Upper lobe of right lung (tissue), 1 donor: ENCODE measurements at regions not wholly inside any gene's neighbourhood (a gene's known extent, or its start where the extent isn't known, plus 50 kb on each side); places are given as distances from the start of the nearest gene placed in this dataset.

Experiments used
- ATAC-seq: fragments of 200-7000 bp; cut with Tn5 transposase; one replicate; pipeline ENCODE4 v1.9.1; 2020; ENCODE audit warnings: mild to moderate bottlenecking, moderate library complexity
- DNase-seq: peaks from one replicate; pipeline ENCODE4 v3.0.0-alpha.2; 2020
- H3K27ac ChIP-seq: fragments of 200-600 bp; one replicate; pipeline ENCODE4 v1.8.0; 2022
- H3K27me3 ChIP-seq: fragments of 200-600 bp; one replicate; pipeline ENCODE4 v1.8.0; 2022; ENCODE audit warnings: mild to moderate bottlenecking
- H3K36me3 ChIP-seq: fragments of 200-600 bp; one replicate; pipeline ENCODE4 v1.8.0; 2022
- H3K4me1 ChIP-seq: fragments of 200-600 bp; one replicate; pipeline ENCODE4 v1.8.0; 2022
- H3K4me3 ChIP-seq: fragments of 200-600 bp; one replicate; pipeline ENCODE4 v1.8.0; 2022; ENCODE audit warnings: mild to moderate bottlenecking
- H3K9me3 ChIP-seq: fragments of 200-600 bp; one replicate; pipeline ENCODE4 v1.8.0; 2022
- intact Hi-C: fragments of 100-400 bp; cut with DNase I; formaldehyde crosslinking; loops from one replicate; pipeline ENCODE4 v1.11.0; 2022
- TF ChIP-seq, protein P1 (sequence below): fragments of 200-600 bp; IDR thresholded peaks from one replicate; pipeline ENCODE4 v1.8.0; 2022; ENCODE audit warnings: antibody characterized with exemption
- donor health status: DM: no; HTN: yes; CAD: no; lungs with severe emphysema.

DNA sequence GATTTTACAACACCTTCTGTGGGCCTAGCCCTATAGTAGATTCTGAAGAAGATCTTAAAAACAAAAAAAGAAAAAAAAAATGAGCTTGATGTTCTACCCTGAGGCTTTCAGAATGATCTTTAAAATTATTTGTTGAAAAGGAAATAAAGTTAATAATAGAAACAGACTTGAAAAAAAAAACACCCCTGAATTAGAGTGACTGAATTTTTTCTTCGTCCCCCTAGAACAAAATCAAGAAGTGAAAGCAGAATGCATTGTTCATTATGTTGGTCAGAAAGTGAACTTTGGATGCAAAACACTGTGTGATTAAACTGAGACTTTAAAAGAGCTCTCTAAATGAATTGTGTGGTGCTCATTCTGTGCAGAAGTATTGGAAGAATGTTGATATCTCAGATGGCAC, 1384.4 kb upstream of the PIK3C3 start:
- Histone ChIP-seq H3K36me3 (no peaks in the 10 kb centered on the region), H3K4me1 (no peaks in the 10 kb centered on the region), H3K9me3 (no peaks in the 10 kb centered on the region), H3K27ac (no peak overlapping the region), H3K4me3 (no peak overlapping the region), H3K27me3 (no peaks in the 10 kb centered on the region)
- ATAC-seq (no peak), DNase-seq (no peak)
- intact Hi-C loops: no loop called here
- TF ChIP-seq, protein P1, sequence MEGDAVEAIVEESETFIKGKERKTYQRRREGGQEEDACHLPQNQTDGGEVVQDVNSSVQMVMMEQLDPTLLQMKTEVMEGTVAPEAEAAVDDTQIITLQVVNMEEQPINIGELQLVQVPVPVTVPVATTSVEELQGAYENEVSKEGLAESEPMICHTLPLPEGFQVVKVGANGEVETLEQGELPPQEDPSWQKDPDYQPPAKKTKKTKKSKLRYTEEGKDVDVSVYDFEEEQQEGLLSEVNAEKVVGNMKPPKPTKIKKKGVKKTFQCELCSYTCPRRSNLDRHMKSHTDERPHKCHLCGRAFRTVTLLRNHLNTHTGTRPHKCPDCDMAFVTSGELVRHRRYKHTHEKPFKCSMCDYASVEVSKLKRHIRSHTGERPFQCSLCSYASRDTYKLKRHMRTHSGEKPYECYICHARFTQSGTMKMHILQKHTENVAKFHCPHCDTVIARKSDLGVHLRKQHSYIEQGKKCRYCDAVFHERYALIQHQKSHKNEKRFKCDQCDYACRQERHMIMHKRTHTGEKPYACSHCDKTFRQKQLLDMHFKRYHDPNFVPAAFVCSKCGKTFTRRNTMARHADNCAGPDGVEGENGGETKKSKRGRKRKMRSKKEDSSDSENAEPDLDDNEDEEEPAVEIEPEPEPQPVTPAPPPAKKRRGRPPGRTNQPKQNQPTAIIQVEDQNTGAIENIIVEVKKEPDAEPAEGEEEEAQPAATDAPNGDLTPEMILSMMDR: no peak

DNA sequence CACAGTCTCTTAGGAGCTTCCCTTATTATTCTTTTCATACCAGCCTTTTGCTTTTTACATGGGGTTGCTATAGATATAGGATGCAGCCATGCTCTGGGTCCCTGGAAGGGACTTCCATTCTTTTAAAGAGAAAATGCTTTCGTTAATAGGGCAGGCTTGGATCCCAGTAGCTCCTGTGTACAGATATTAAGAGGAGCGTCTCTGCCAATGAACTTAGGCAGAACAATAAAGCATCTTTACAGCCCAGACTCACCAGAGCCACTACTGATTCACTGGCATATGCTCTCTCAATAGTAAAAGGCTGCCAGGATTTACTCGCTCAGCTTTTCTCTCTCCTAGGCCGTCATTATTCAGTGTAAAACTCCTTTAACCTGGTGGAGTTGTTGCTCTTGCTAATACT, 1385.4 kb upstream of the PIK3C3 start:
- Histone ChIP-seq H3K4me1 (no peaks in the 10 kb centered on the region), H3K4me3 (no peak overlapping the region), H3K27me3 (no peaks in the 10 kb centered on the region), H3K36me3 (no peaks in the 10 kb centered on the region), H3K9me3 (no peaks in the 10 kb centered on the region), H3K27ac (no peak overlapping the region)
- ATAC-seq (no peak), DNase-seq (no peak)
- intact Hi-C loops: no loop called here
- TF ChIP-seq, protein P1: no peak

DNA sequence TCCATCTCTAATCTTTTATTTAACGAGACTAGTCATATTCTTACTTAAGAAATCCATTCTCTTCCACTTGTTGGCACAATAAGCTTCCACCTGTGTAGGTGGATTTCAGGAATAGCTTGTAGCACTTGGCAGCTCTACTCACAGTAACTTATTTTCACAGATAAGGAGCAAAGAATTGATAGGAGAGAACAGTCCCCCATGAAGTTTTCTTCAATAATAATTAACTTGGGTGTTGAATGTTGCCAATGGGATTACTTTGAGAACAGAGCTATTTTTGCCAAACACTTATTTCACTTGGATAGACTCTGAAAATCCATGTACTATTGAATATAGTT, 1388.6 kb upstream of the PIK3C3 start:
- DNase-seq: no peak

GRCh38 chr18:40565805-40566509, 1389.1 kb upstream of the PIK3C3 start:
- no peaks in the 10 kb centered on the region for H3K36me3 ChIP-seq
- H3K9me3 ChIP-seq: no peaks in the 10 kb centered on the region
- H3K4me1 ChIP-seq: no peaks in the 10 kb centered on the region
- ATAC-seq (no peak), DNase-seq (no peak)
- H3K27me3 ChIP-seq: no peaks in the 10 kb centered on the region
- no peak overlapping the region for H3K4me3 ChIP-seq
- intact Hi-C loops: no loop called here
- H3K27ac ChIP-seq: no peak overlapping the region
- TF ChIP-seq, protein P1: no peak

More for the DNA sequence above, 1388.6 kb upstream of the PIK3C3 start:
- Histone ChIP-seq H3K4me3 (no peak overlapping the region), H3K27ac (no peak overlapping the region), H3K27me3 (no peaks in the 10 kb centered on the region), H3K36me3 (no peaks in the 10 kb centered on the region), H3K9me3 (no peaks in the 10 kb centered on the region), H3K4me1 (no peaks in the 10 kb centered on the region)
- TF ChIP-seq, protein P1: no peak
- ATAC-seq: no peak
- intact Hi-C loops: no loop called here

DNA sequence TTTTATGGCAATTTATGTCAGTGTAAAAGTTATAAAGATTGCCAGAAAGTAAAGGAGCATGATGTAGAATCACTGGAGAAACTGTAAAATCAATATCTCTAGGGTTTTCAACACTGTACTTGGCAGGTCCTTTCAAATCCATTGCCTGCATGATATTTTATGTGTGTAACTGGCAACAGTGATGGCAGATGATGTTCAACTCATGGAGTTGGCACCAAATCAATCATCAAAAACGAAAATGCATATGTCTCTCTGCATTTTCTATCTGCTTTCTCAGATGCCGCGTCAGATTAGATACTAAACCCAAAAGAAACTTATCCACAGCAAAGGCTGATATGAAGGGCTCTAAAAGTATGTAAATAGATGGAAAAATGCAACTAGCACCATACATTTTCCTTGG, 1395.5 kb upstream of the PIK3C3 start:
- Histone ChIP-seq H3K27me3 (no peaks in the 10 kb centered on the region), H3K4me1 (no peaks in the 10 kb centered on the region), H3K4me3 (no peak overlapping the region), H3K9me3 (no peaks in the 10 kb centered on the region), H3K27ac (no peak overlapping the region), H3K36me3 (no peaks in the 10 kb centered on the region)
- DNase-seq: no peak
- TF ChIP-seq, protein P1: no peak
- ATAC-seq: no peak
- intact Hi-C loops: no loop called here
